GM12891 (cell line): ENCODE measurements at regions not wholly inside any gene's neighbourhood (a gene's known extent, or its start where the extent isn't known, plus 50 kb on each side); places are given as distances from the start of the nearest gene placed in this dataset.
A peak's percentile ranks its signal among the peaks of the same experiment; 100 is the strongest.
"Not testable (repeated sequence)": the region's sequence is repeated elsewhere in the genome, so short reads cannot be mapped to it uniquely, and the experiment has no call there.

Experiments used
- DNase-seq: peaks from one replicate; pipeline ENCODE4 v3.0.0; 2011; ENCODE audit warnings: low spot score; ENCODE audit not compliant: insufficient read length
- FAIRE-seq: peaks from 2 replicates; lab custom pipeline; 2011; peaks lifted over from hg19 to GRCh38; lab: Jason Lieb, UNC
- PAX5 ChIP-seq: IDR thresholded peaks from 2 replicates; pipeline ENCODE4 v1.6.1; 2011; ENCODE audit warnings: low read length, moderate library complexity, mild to moderate bottlenecking; ENCODE audit not compliant: insufficient read depth, severe bottlenecking
- POLR2A ChIP-seq: IDR thresholded peaks from 2 replicates; pipeline ENCODE4 v1.6.1; 2011; ENCODE audit warnings: low read depth, low read length, control low read depth
- POLR2AphosphoS5 ChIP-seq: IDR thresholded peaks from 2 replicates; pipeline ENCODE4 v1.6.1; 2011; ENCODE audit warnings: low read depth, low read length, control low read depth
- POU2F2 ChIP-seq: IDR thresholded peaks from 2 replicates; pipeline ENCODE4 v1.6.1; 2011; ENCODE audit warnings: low read depth, mild to moderate bottlenecking, control low read depth, low read length, moderate library complexity
- SPI1 ChIP-seq: IDR thresholded peaks from 2 replicates; pipeline ENCODE4 v1.6.1; 2011; ENCODE audit warnings: low read depth, low read length, control low read depth
- TAF1 ChIP-seq: IDR thresholded peaks from 2 replicates; pipeline ENCODE4 v1.6.1; 2011; ENCODE audit warnings: low read depth, low read length, control low read depth

DNA sequence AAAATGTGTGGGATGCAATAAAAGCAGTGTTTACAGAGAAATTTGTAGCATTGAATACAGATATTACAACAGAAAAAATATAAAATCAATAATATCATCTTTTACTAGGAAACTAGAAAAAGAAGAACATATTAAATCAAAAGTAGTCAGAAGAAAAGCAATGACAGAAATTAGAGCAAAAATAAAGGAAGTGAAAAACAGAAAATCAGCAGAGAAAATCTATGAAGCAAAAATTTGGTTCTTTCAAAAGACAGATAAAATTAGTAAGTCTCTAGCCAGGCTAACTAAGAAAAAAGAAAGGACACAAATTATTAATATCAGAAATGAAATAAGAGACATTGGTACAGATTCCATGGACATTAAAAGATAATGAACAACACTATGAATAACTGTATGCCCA lies 212.0 kb upstream of the MGAT5 start:
- FAIRE-seq (no peak), DNase-seq (no peak)
- TF ChIP-seq POU2F2, result no peak
- peak; percentile 68; the same call in 1 of the 2 replicates for TF ChIP-seq SPI1
- TF ChIP-seq PAX5, result no peak
- TF ChIP-seq POLR2AphosphoS5, result no peak
- no peak for TF ChIP-seq POLR2A

DNA sequence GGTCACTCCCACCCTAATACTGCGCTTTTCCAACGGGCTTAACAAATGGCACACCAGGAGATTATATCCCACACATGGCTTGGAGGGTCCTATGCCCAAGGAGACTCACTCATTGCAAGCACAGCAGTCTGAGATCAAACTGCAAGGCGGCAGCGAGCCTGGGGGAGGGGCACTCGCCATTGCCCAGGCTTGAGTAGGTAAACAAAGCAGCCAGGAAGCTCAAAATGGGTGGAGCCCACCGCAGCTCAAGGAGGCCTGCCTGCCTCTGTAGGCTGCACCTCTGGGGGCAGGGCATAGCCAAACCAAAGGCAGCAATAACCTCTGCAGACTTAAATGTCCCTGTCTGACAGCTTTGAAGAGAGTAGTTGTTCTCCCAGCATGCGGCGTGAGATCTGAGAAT lies 210.8 kb upstream of the MGAT5 start:
- not testable (repeated sequence) for DNase-seq, FAIRE-seq

GRCh38 chr2:134052173-134052572 lies 201.7 kb upstream of the MGAT5 start:
- TF ChIP-seq POLR2A, result no peak
- TF ChIP-seq POU2F2, result no peak
- no peak for TF ChIP-seq POLR2AphosphoS5
- TF ChIP-seq SPI1, result no peak
- no peak for TF ChIP-seq PAX5
- TF ChIP-seq TAF1, result no peak
- FAIRE-seq, result no peak
- no peak for DNase-seq

DNA sequence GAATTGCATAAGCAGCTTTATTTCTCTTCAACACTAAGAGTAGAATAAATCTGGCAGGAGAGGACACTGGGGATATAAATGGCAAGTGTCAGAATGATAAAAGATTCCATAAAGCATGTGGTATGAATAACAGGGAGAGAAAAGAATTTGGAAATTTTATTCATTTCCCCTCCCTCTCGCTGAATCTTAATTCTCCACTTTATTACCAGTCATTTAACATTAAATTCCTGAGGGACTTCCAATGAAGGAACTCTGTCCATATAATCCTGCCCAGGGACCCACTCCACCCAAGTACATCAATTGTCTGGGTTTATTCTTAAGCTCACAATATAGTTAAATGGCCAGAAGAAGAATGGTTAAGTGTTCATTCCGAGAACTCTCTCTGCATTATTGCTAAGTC lies 197.7 kb upstream of the MGAT5 start:
- TF ChIP-seq TAF1, result no peak
- TF ChIP-seq POU2F2, result no peak
- no peak for TF ChIP-seq POLR2A
- TF ChIP-seq PAX5, result no peak
- no peak for TF ChIP-seq POLR2AphosphoS5
- no peak for TF ChIP-seq SPI1
- DNase-seq, result no peak
- no peak for FAIRE-seq

DNA sequence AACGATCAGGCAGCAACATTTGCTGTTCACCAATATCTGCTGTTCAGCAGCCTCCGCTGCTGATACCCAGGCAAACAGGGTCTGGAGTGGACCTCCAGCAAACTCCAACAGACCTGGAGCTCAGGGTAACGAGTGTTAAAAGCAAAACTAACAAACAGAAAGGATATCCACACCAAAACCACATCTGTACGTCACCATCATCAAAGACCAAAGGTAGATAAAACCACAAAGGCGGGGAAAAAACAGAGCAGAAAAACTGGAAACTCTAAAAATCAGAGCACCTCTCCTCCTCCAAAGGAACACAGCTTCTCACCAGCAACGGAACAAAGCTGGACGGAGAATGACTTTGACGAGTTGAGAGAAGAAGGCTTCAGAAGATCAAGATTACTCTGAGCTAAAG lies 192.8 kb upstream of the MGAT5 start:
- FAIRE-seq, result not testable (repeated sequence)

GRCh38 chr2:134062235-134062634 lies 191.6 kb upstream of the MGAT5 start:
- not testable (repeated sequence) for FAIRE-seq

More for the DNA sequence above, 192.8 kb upstream of the MGAT5 start:
- DNase-seq, result not testable (repeated sequence)

DNA sequence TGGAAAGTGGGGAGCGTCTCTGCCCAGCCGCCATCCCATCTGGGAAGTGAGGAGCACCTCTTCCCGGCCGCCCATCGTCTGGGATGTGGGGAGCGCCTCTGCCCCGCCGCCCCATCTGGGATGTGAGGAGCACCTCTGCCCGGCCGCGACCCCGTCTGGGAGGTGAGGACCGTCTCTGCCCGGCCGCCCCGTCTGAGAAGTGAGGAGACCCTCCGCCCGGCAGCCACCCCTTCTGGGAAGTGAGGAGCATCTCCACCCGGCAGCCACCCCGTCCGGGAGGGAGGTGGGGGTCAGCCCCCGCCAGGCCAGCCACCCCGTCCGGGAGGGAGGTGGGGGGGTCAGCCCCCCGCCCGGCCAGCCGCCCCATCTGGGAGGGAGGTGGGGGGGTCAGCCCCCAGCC lies 190.0 kb upstream of the MGAT5 start:
- FAIRE-seq, DNase-seq: not testable (repeated sequence)

More at GRCh38 chr2:134062235-134062634, 191.6 kb upstream of the MGAT5 start:
- DNase-seq, result not testable (repeated sequence)

GRCh38 chr2:134070281-134070741 lies 183.6 kb upstream of the MGAT5 start:
- FAIRE-seq (no peak), DNase-seq (no peak)
- no peak for TF ChIP-seq TAF1

GRCh38 chr2:134072341-134072740 lies 181.5 kb upstream of the MGAT5 start:
- FAIRE-seq, result no peak
- TF ChIP-seq POU2F2 (no peak), SPI1 (no peak), TAF1 (no peak), PAX5 (no peak), POLR2AphosphoS5 (no peak), POLR2A (no peak)
- no peak for DNase-seq

DNA sequence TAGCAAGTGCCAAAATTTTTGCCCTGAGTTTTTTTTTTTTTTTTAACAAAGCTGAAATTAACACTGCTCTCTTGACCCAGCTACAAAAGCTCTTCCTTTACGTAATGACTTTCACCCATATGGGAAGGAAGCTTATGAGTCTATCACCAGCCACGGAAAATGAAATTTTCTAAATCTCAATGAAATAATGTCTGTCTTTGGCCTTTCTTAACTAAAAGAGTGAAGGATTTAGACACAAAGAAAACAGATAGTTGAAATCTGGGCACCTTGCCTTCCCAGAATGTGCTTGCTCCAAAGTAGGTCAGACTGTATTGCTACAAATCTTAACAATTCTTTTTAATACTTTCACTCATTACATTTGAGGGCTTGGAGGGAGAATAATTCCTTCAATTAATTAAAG lies 180.8 kb upstream of the MGAT5 start:
- no peak for TF ChIP-seq POLR2AphosphoS5
- no peak for TF ChIP-seq PAX5
- no peak for TF ChIP-seq POLR2A
- no peak for TF ChIP-seq TAF1
- no peak for TF ChIP-seq SPI1
- no peak for TF ChIP-seq POU2F2
- FAIRE-seq, result no peak
- no peak for DNase-seq

- no peak for FAIRE-seq
- DNase-seq, result no peak
- TF ChIP-seq POLR2A (no peak), SPI1 (no peak), POLR2AphosphoS5 (no peak), PAX5 (no peak), TAF1 (no peak), POU2F2 (no peak)
These were observed 179.3 kb upstream of the MGAT5 start for GRCh38 chr2:134074619-134075018.

DNA sequence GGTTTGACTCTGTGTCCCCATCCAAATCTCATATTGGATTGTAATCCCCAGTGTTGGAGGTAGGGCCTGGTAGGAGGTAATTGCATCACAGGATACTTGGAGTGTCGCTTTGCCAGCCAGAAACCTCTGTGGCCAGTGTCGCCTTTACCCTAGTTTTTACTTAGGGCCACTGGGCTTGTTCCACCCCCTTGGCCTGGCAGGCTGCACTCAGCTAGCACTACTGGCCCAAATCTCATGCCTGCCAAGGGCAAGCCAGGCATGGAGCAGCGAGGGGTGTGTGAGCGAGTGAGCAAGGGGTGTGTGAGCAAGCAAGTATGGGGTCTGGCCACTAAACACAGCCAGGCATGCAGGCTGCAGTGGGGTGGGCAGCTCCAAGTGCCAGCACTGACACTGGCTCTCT lies 178.7 kb upstream of the MGAT5 start:
- FAIRE-seq, result no peak
- no peak for TF ChIP-seq POLR2AphosphoS5
- TF ChIP-seq SPI1, result no peak
- no peak for TF ChIP-seq PAX5
- TF ChIP-seq POLR2A, result no peak
- TF ChIP-seq TAF1, result no peak
- TF ChIP-seq POU2F2, result no peak
- no peak for DNase-seq
